Tibial nerve (tissue), 3 donors: ENCODE measurements at regions not wholly inside any gene's neighbourhood (a gene's known extent, or its start where the extent isn't known, plus 50 kb on each side); places are given as distances from the start of the nearest gene placed in this dataset.

Experiments used
- CTCF ChIP-seq, 5 experiments: fragments of 200-600 bp in 3 of 5; fragments of 450-650 bp in 2 of 5; sonication (generic) in 3 of 5; IDR thresholded peaks; one replicate each; pipeline ENCODE4 v1.5.1; 2016 to 2019; ENCODE audit warnings: antibody characterized with exemption in 5 of 5, mild to moderate bottlenecking in 3 of 5, moderate library complexity in 2 of 5
- POLR2A ChIP-seq, 2 donors: fragments of 450-650 bp; IDR thresholded peaks; one replicate each; pipeline ENCODE4 v1.6.1; 2017; ENCODE audit warnings: antibody characterized with exemption in 2 of 2, mild to moderate bottlenecking in 2 of 2, moderate library complexity in 2 of 2

- TF ChIP-seq CTCF (IDR thresholded peaks at IDR 0.05) (no peak), POLR2A (IDR thresholded peaks at IDR 0.05) (no peak)
Measured at GRCh38 chr13:50202485-50202884, 187.2 kb downstream of the KCNRG start.
